CD14-positive monocyte (primary cell): ENCODE measurements at regions not wholly inside any gene's neighbourhood (a gene's known extent, or its start where the extent isn't known, plus 50 kb on each side); places are given as distances from the start of the nearest gene placed in this dataset.

Source experiments
- DNase-seq, 3 donors: peaks; one replicate each; pipeline ENCODE4 v3.0.0-alpha.2; 2011 to 2022
- H2AFZ ChIP-seq: 2 replicates; pipeline ENCODE4 v1.6.0; 2012; ENCODE audit warnings: mild to moderate bottlenecking, low read depth, low read length, inconsistent platforms; ENCODE audit not compliant: insufficient read depth, poor library complexity, severe bottlenecking
- H3K27ac ChIP-seq, 2 donors: 1 replicate in 1 of 2; 2 replicates in 1 of 2; pipeline ENCODE4 v1.5.1; 2012 to 2013; ENCODE audit warnings: low read length in 2 of 2, control low read depth in 1 of 2, inconsistent platforms in 1 of 2, low read depth in 1 of 2, mild to moderate bottlenecking in 1 of 2
- H3K27me3 ChIP-seq, 2 donors: one replicate each; pipeline versions ENCODE4 v1.6.0 to v1.6.1; 2011 to 2013; ENCODE audit warnings: low read length in 2 of 2; ENCODE audit not compliant: control insufficient read depth in 2 of 2, insufficient read depth in 2 of 2
- H3K36me3 ChIP-seq, 2 donors: replicated peaks in 1 of 2; 1 replicate in 1 of 2; 2 replicates in 1 of 2; pipeline versions ENCODE4 v1.5.1 to v1.6.1; 2012 to 2013; ENCODE audit warnings: low read length in 2 of 2, control low read depth in 1 of 2, inconsistent platforms in 1 of 2, mild to moderate bottlenecking in 1 of 2; ENCODE audit not compliant: insufficient read depth in 2 of 2, control insufficient read depth in 1 of 2
- H3K4me1 ChIP-seq, 2 donors: 1 replicate in 1 of 2; 2 replicates in 1 of 2; pipeline versions ENCODE4 v1.5.1 to v1.6.1; 2012 to 2013; ENCODE audit warnings: low read length in 2 of 2, control low read depth in 1 of 2, inconsistent platforms in 1 of 2, mild to moderate bottlenecking in 1 of 2, moderate library complexity in 1 of 2; ENCODE audit not compliant: insufficient read depth in 2 of 2, control insufficient read depth in 1 of 2
- H3K4me2 ChIP-seq: replicated peaks from 2 replicates; pipeline ENCODE3; 2012; ENCODE audit warnings: low read length, moderate library complexity, mild to moderate bottlenecking; ENCODE audit not compliant: poor library complexity, severe bottlenecking; ENCODE audit errors: extremely low read depth
- H3K4me3 ChIP-seq, 3 experiments: fragments of 200-600 bp in 1 of 3; sonication (generic) in 1 of 3; replicated peaks in 1 of 3; 1 replicate in 2 of 3; 2 replicates in 1 of 3; pipeline ENCODE4 v1.5.1; 2011 to 2013; ENCODE audit warnings: low read length in 3 of 3, mild to moderate bottlenecking in 3 of 3, control low read depth in 2 of 3, low read depth in 2 of 3, inconsistent platforms in 1 of 3, moderate library complexity in 1 of 3
- H3K79me2 ChIP-seq: 2 replicates; pipeline ENCODE4 v1.6.0; 2012; ENCODE audit warnings: mild to moderate bottlenecking, control low read depth, inconsistent platforms, low read length, moderate library complexity; ENCODE audit not compliant: insufficient read depth
- H3K9ac ChIP-seq: 2 replicates; pipeline ENCODE4 v1.6.0; 2017; ENCODE audit warnings: low read length, mild to moderate bottlenecking; ENCODE audit not compliant: insufficient read depth, poor library complexity, severe bottlenecking
- H3K9me3 ChIP-seq, 2 donors: replicated peaks in 1 of 2; 1 replicate in 1 of 2; 2 replicates in 1 of 2; pipeline versions ENCODE4 v1.5.1 to v1.6.1; 2012 to 2013; ENCODE audit warnings: low read length in 2 of 2, control low read depth in 1 of 2; ENCODE audit not compliant: control insufficient read depth in 1 of 2, insufficient read depth in 1 of 2
- H4K20me1 ChIP-seq: 2 replicates; pipeline ENCODE4 v1.6.0; 2012; ENCODE audit warnings: mild to moderate bottlenecking, low read length, control low read depth, moderate library complexity; ENCODE audit not compliant: insufficient read depth
- H3K27ac Mint-ChIP-seq, 7 donors: one replicate each; pipeline ENCODE4 v1.8.0; 2020; ENCODE audit warnings: mild to moderate bottlenecking in 7 of 7, mixed read lengths in 7 of 7, moderate library complexity in 6 of 7, inconsistent platforms in 2 of 7
- H3K27me3 Mint-ChIP-seq, 3 donors: one replicate each; pipeline ENCODE4 v1.8.0; 2021 to 2022; ENCODE audit warnings: low read depth in 3 of 3, mild to moderate bottlenecking in 3 of 3, mixed read lengths in 3 of 3, moderate library complexity in 3 of 3, inconsistent platforms in 1 of 3
- H3K36me3 Mint-ChIP-seq, 2 donors: one replicate each; pipeline ENCODE4 v1.8.0; 2020; ENCODE audit warnings: mixed read lengths in 2 of 2, inconsistent platforms in 1 of 2, mild to moderate bottlenecking in 1 of 2
- H3K4me1 Mint-ChIP-seq: one replicate; pipeline ENCODE4 v1.8.0; 2020; ENCODE audit warnings: mild to moderate bottlenecking, mixed read lengths
- H3K4me3 Mint-ChIP-seq, 2 donors: one replicate each; pipeline ENCODE4 v1.8.0; 2020; ENCODE audit warnings: mild to moderate bottlenecking in 2 of 2, mixed read lengths in 2 of 2, moderate library complexity in 1 of 2
- H3K9me3 Mint-ChIP-seq, 7 donors: one replicate each; pipeline ENCODE4 v1.8.0; 2020 to 2022; ENCODE audit warnings: mixed read lengths in 7 of 7, mild to moderate bottlenecking in 6 of 7, moderate library complexity in 6 of 7, inconsistent platforms in 2 of 7
- CTCF ChIP-seq: fragments of 200-600 bp; IDR thresholded peaks from one replicate; pipeline ENCODE4 v1.8.0; 2022; ENCODE audit warnings: antibody characterized with exemption, mild to moderate bottlenecking
- WGBS: methylation state at CpG from one replicate; pipeline ENCODE4 v1.1.5; 2013; ENCODE audit warnings: missing lambda C conversion rate; ENCODE audit not compliant: insufficient coverage; 5-methylcytosine and 5-hydroxymethylcytosine counted together
- intact Hi-C, 2 donors: fragments of 100-400 bp; cut with micrococcal nuclease; formaldehyde crosslinking; loops; one replicate each; pipeline versions ENCODE4 v1.15.0 to v1.15.1; 2023

DNA sequence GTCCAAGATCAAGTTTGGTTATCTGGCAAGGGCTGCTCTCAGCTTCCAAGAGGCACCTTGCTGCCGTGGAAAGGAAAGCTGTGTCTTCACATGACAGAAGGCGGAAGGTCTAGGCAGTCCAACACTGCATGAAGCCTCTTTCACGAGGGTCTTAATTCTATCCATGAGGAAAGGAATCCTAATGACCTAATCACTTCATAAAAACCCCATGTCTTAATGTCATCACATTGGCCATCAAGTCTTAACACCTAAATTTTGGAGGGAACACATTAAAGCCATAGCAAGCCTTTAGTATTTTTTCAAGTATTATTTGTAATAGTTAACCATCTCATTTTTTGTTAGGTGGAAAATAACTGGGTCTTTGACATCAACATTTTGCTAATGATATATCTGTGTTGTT, 858.3 kb downstream of the FLRT2 start:
- Histone ChIP-seq H3K9me3 (peaks cover 17 to 18% of the 10 kb centered on the region in 2 donors), H3K9ac (no peak overlapping the region), H3K79me2 (no peaks in the 10 kb centered on the region), H3K36me3 (no peaks in the 10 kb centered on the region), H2AFZ (no peak overlapping the region), H4K20me1 (no peaks in the 10 kb centered on the region), H3K27ac (no peak overlapping the region), H3K4me3 (no peak overlapping the region), H3K4me2 (no peak overlapping the region), H3K4me1 (no peaks in the 10 kb centered on the region), H3K27me3 (no peaks in the 10 kb centered on the region)
- peaks cover 8 to 22% (median 14%) of the 10 kb centered on the region in 7 donors for H3K9me3 Mint-ChIP-seq
- H3K27ac Mint-ChIP-seq, result no peak overlapping the region
- H3K4me1 Mint-ChIP-seq, result no peaks in the 10 kb centered on the region
- intact Hi-C loops, result no loop called here
- no peak overlapping the region for H3K4me3 Mint-ChIP-seq
- TF ChIP-seq CTCF, result no peak
- no CpG with 5 or more reads among the region's 3 CpGs for WGBS
- no peaks in the 10 kb centered on the region for H3K36me3 Mint-ChIP-seq
- no peaks in the 10 kb centered on the region for H3K27me3 Mint-ChIP-seq
- no peak for DNase-seq

GRCh38 chr14:86373886-86374285, 843.9 kb downstream of the FLRT2 start:
- peaks cover 0 to 2% (median 0%) of the 10 kb centered on the region in 3 donors for H3K27me3 Mint-ChIP-seq
- Histone ChIP-seq H4K20me1 (no peaks in the 10 kb centered on the region), H3K4me1 (no peaks in the 10 kb centered on the region), H3K27me3 (no peaks in the 10 kb centered on the region), H2AFZ (no peak overlapping the region), H3K36me3 (no peaks in the 10 kb centered on the region), H3K4me2 (no peak overlapping the region), H3K79me2 (no peaks in the 10 kb centered on the region), H3K27ac (no peak overlapping the region), H3K9ac (no peak overlapping the region), H3K9me3 (peaks cover 17% of the 10 kb centered on the region in 2 donors), H3K4me3 (no peak overlapping the region)
- DNase-seq, result no peak
- TF ChIP-seq CTCF, result no peak
- intact Hi-C loops, result no loop called here
- no peaks in the 10 kb centered on the region for H3K4me1 Mint-ChIP-seq
- no CpG with 5 or more reads among the region's 1 CpG for WGBS
- H3K4me3 Mint-ChIP-seq, result no peak overlapping the region
- no peak overlapping the region for H3K27ac Mint-ChIP-seq
- peaks cover 12 to 32% (median 16%) of the 10 kb centered on the region in 7 donors for H3K9me3 Mint-ChIP-seq
- no peaks in the 10 kb centered on the region for H3K36me3 Mint-ChIP-seq
